IMR-90 (cell line): ENCODE measurements at regions not wholly inside any gene's neighbourhood (a gene's known extent, or its start where the extent isn't known, plus 50 kb on each side); places are given as distances from the start of the nearest gene placed in this dataset.

Experiments
- ATAC-seq: fragments of 200-7000 bp; cut with Tn5 transposase; 2 replicates; pipeline ENCODE4 v1.9.1; 2020; ENCODE audit warnings: low read depth, mild to moderate bottlenecking, moderate library complexity
- BruUV-seq: library from RNA; stranded (reverse); fragments of 400-500 nt; replicated peaks from 2 replicates; lab custom pipeline; 2021; lab: Mats Ljungman, UMichigan
- CTCF ChIA-PET: fragments of 300-600 bp; formaldehyde crosslinking; extraction: SDS; loops from one replicate; lab custom pipeline; 2021; ENCODE audit warnings: antibody characterized with exemption; lab: Yijun Ruan, JAX
- POLR2A ChIA-PET: fragments of 300-600 bp; sonication (Branson Sonifier 250); formaldehyde crosslinking; loops from one replicate; lab custom pipeline; 2022; ENCODE audit warnings: antibody characterized with exemption; ENCODE audit not compliant: unreplicated experiment; lab: Charles Lee
- DNase-seq: peaks from one replicate; pipeline ENCODE4 v3.0.0; 2013
- H2AFZ ChIP-seq: replicated peaks from 2 replicates; pipeline ENCODE3; 2013; ENCODE audit warnings: low read length, mild to moderate bottlenecking; ENCODE audit not compliant: poor library complexity
- H2AK5ac ChIP-seq: 2 replicates; pipeline ENCODE4 v1.6.1; 2013; ENCODE audit warnings: low read depth, low read length, inconsistent platforms
- H2AK9ac ChIP-seq: replicated peaks from 2 replicates; pipeline ENCODE3; 2013; ENCODE audit warnings: mild to moderate bottlenecking, low read depth, low read length, moderate library complexity; ENCODE audit not compliant: poor library complexity
- H2BK120ac ChIP-seq: 2 replicates; pipeline ENCODE4 v1.6.1; 2013; ENCODE audit warnings: low read depth, low read length, inconsistent platforms
- H2BK15ac ChIP-seq: 3 replicates; pipeline ENCODE4 v1.6.1; 2013; ENCODE audit warnings: low read depth, low read length, inconsistent platforms
- H2BK20ac ChIP-seq: 2 replicates; pipeline ENCODE4 v1.6.1; 2013; ENCODE audit warnings: low read depth, mild to moderate bottlenecking, inconsistent platforms, low read length, moderate library complexity
- H2BK5ac ChIP-seq: 2 replicates; pipeline ENCODE4 v1.6.1; 2013; ENCODE audit warnings: mild to moderate bottlenecking, low read depth, low read length, inconsistent platforms; ENCODE audit not compliant: poor library complexity, severe bottlenecking
- H3K14ac ChIP-seq: replicated peaks from 2 replicates; pipeline ENCODE4 v1.6.1; 2013; ENCODE audit warnings: low read depth, low read length, inconsistent platforms
- H3K18ac ChIP-seq: 2 replicates; pipeline ENCODE4 v1.6.1; 2013; ENCODE audit warnings: low read depth, low read length, control low read depth
- H3K23ac ChIP-seq: 2 replicates; pipeline ENCODE4 v1.6.1; 2013; ENCODE audit warnings: low read depth, low read length, inconsistent platforms
- H3K27ac ChIP-seq: 2 replicates; pipeline ENCODE4 v1.5.1; 2013; ENCODE audit warnings: mild to moderate bottlenecking, control low read depth, low read length; ENCODE audit not compliant: insufficient read depth
- H3K27me3 ChIP-seq: 2 replicates; pipeline ENCODE4 v1.6.1; 2013; ENCODE audit warnings: low read length; ENCODE audit not compliant: control insufficient read depth, insufficient read depth
- H3K36me3 ChIP-seq: 2 replicates; pipeline ENCODE4 v1.6.1; 2013; ENCODE audit warnings: low read length, mixed read lengths; ENCODE audit not compliant: control insufficient read depth, insufficient read depth
- H3K4ac ChIP-seq: 2 replicates; pipeline ENCODE4 v1.6.1; 2013; ENCODE audit warnings: low read depth, low read length, inconsistent platforms
- H3K4me1 ChIP-seq: 2 replicates; pipeline ENCODE4 v1.6.1; 2013; ENCODE audit warnings: low read length, mixed read lengths; ENCODE audit not compliant: control insufficient read depth, insufficient read depth
- H3K4me2 ChIP-seq: 2 replicates; pipeline ENCODE4 v1.6.1; 2013; ENCODE audit warnings: low read depth, mild to moderate bottlenecking, control low read depth, low read length, moderate library complexity
- H3K4me3 ChIP-seq: 2 replicates; pipeline ENCODE4 v1.5.1; 2013; ENCODE audit warnings: low read depth, mild to moderate bottlenecking, control low read depth, low read length, moderate library complexity; ENCODE audit not compliant: insufficient read depth
- H3K56ac ChIP-seq: 2 replicates; pipeline ENCODE4 v1.6.1; 2013; ENCODE audit warnings: low read length, inconsistent platforms; ENCODE audit not compliant: insufficient read depth; ENCODE audit errors: extremely low read depth
- H3K79me1 ChIP-seq, 2 experiments: 2 replicates each; pipeline ENCODE4 v1.6.1; 2013; ENCODE audit warnings: low read length in 2 of 2, inconsistent platforms in 1 of 2, low read depth in 1 of 2
- H3K9ac ChIP-seq: 2 replicates; pipeline ENCODE4 v1.6.1; 2013; ENCODE audit warnings: low read depth, low read length, control low read depth
- H3K9me1 ChIP-seq: 2 replicates; pipeline ENCODE4 v1.6.1; 2013; ENCODE audit warnings: low read length, inconsistent platforms; ENCODE audit not compliant: insufficient read depth
- H3K9me3 ChIP-seq: 2 replicates; pipeline ENCODE4 v1.6.1; 2013; ENCODE audit warnings: low read length; ENCODE audit not compliant: control insufficient read depth, insufficient read depth
- H4K20me1 ChIP-seq: 2 replicates; pipeline ENCODE4 v1.6.1; 2013; ENCODE audit warnings: low read length, inconsistent platforms; ENCODE audit not compliant: insufficient read depth
- H4K5ac ChIP-seq: 2 replicates; pipeline ENCODE4 v1.6.1; 2013; ENCODE audit warnings: mild to moderate bottlenecking, low read depth, low read length, control low read depth
- H4K8ac ChIP-seq, 2 experiments: 2 replicates each; pipeline ENCODE4 v1.6.1; 2013; ENCODE audit warnings: low read depth in 2 of 2, low read length in 2 of 2, control low read depth in 1 of 2, inconsistent platforms in 1 of 2
- H4K91ac ChIP-seq: 2 replicates; pipeline ENCODE4 v1.6.1; 2013; ENCODE audit warnings: low read depth, low read length, inconsistent platforms; ENCODE audit not compliant: insufficient read depth
- BHLHE40 ChIP-seq: fragments of 150-350 bp; IDR thresholded peaks from 2 replicates; pipeline ENCODE4 v1.6.1; 2016; ENCODE audit warnings: mild to moderate bottlenecking, low read depth, low read length
- CEBPB ChIP-seq: IDR thresholded peaks from 2 replicates; pipeline ENCODE4 v1.6.1; 2012; ENCODE audit warnings: low read depth, low read length, improper control_type of control experiment
- FOS ChIP-seq: fragments of 150-350 bp; IDR thresholded peaks from 2 replicates; pipeline ENCODE4 v1.6.1; 2016; ENCODE audit warnings: low read depth, low read length
- NFE2L2 ChIP-seq: fragments of 150-350 bp; IDR thresholded peaks from 2 replicates; pipeline ENCODE4 v1.6.1; 2016; ENCODE audit warnings: low read depth, mild to moderate bottlenecking, low read length
- SMC3 ChIP-seq: fragments of 150-350 bp; IDR thresholded peaks from 2 replicates; pipeline ENCODE4 v1.6.1; 2016; ENCODE audit warnings: low read depth, mild to moderate bottlenecking, antibody characterized with exemption, low read length, moderate library complexity
- USF2 ChIP-seq: fragments of 150-350 bp; IDR thresholded peaks from 2 replicates; pipeline ENCODE4 v1.6.1; 2017; ENCODE audit warnings: mild to moderate bottlenecking, antibody characterized with exemption, low read length, low read depth
- WGBS, 2 experiments: methylation state at CpG; one replicate each; pipeline versions ENCODE4 v1.1.5 to v1.1.7; 2013; ENCODE audit warnings: missing lambda C conversion rate in 2 of 2; ENCODE audit not compliant: insufficient read length in 1 of 2; ENCODE audit errors: extremely low coverage in 2 of 2; 5-methylcytosine and 5-hydroxymethylcytosine counted together
- dilution Hi-C: fragments of 300-500 bp; cut with HindIII; formaldehyde crosslinking; loops from one replicate; pipeline ENCODE4 v1.14.3; 2018; ENCODE audit warnings: low sequenced_read_pairs; ENCODE audit not compliant: unreplicated experiment
- in situ Hi-C: fragments of 300-500 bp; cut with MboI; formaldehyde crosslinking; loops from 3 replicates; pipeline ENCODE4 v1.14.3; 2019; ENCODE audit warnings: low sequenced_read_pairs, inconsistent platforms, mixed read lengths
- intact Hi-C: fragments of 100-400 bp; cut with micrococcal nuclease; formaldehyde crosslinking; loops from 2 replicates; pipeline ENCODE4 v1.10.0; 2022
- TF ChIP-seq, protein P1 (sequence below): conservative IDR thresholded peaks from 2 replicates; pipeline ENCODE4 v1.5.1; 2012; ENCODE audit warnings: mild to moderate bottlenecking, low read depth, low read length, improper control_type of control experiment

DNA sequence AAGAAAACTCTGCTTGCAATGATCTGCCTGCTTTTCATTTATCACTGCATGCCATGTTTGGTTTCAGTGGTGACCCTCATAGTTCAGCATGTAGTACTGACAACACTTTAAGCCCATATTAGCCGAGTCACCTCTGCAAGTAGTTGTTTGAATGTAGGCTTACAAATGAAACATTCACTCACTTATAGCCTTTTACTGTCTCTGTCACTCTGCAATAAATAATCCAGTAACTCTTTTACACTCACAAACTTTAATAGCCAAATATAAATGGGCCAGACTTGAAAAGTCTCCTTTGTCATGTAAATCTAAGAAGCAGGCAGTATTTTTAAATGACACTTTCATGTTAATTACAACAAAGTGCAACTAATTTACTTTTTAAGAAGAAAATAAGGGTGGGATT lies 1460.0 kb upstream of the ADGRB3 start:
- no peak overlapping the region for H2AK5ac ChIP-seq
- H2BK20ac ChIP-seq: no peak overlapping the region
- no peak overlapping the region for H3K18ac ChIP-seq
- H3K9me3 ChIP-seq: no peaks in the 10 kb centered on the region
- in situ Hi-C loops: no loop called here
- H3K36me3 ChIP-seq: no peaks in the 10 kb centered on the region
- no peak for ATAC-seq
- no peak overlapping the region for H2BK5ac ChIP-seq
- no peaks in the 10 kb centered on the region for H3K79me1 ChIP-seq
- CTCF ChIA-PET: no interaction called here
- no TSS peak for BruUV-seq
- no peaks in the 10 kb centered on the region for H4K20me1 ChIP-seq
- no peak overlapping the region for H3K23ac ChIP-seq
- H2BK15ac ChIP-seq: no peak overlapping the region
- H3K4ac ChIP-seq: no peak overlapping the region
- dilution Hi-C loops: no loop called here
- no peak overlapping the region for H2AK9ac ChIP-seq
- no peak overlapping the region for H3K4me3 ChIP-seq
- H3K27ac ChIP-seq: no peak overlapping the region
- no peak overlapping the region for H4K5ac ChIP-seq
- H2AFZ ChIP-seq: no peak overlapping the region
- no peak for TF ChIP-seq USF2
- TF ChIP-seq BHLHE40: no peak
- no peak for TF ChIP-seq FOS
- no peak for TF ChIP-seq NFE2L2
- TF ChIP-seq SMC3: no peak
- TF ChIP-seq CEBPB: no peak
- TF ChIP-seq, protein P1, sequence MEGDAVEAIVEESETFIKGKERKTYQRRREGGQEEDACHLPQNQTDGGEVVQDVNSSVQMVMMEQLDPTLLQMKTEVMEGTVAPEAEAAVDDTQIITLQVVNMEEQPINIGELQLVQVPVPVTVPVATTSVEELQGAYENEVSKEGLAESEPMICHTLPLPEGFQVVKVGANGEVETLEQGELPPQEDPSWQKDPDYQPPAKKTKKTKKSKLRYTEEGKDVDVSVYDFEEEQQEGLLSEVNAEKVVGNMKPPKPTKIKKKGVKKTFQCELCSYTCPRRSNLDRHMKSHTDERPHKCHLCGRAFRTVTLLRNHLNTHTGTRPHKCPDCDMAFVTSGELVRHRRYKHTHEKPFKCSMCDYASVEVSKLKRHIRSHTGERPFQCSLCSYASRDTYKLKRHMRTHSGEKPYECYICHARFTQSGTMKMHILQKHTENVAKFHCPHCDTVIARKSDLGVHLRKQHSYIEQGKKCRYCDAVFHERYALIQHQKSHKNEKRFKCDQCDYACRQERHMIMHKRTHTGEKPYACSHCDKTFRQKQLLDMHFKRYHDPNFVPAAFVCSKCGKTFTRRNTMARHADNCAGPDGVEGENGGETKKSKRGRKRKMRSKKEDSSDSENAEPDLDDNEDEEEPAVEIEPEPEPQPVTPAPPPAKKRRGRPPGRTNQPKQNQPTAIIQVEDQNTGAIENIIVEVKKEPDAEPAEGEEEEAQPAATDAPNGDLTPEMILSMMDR: no peak
- POLR2A ChIA-PET: no interaction called here
- no peak overlapping the region for H4K91ac ChIP-seq
- no peak overlapping the region for H3K56ac ChIP-seq
- no CpG with 5 or more reads among the region's 1 CpG for WGBS, 2 experiments
- H3K4me2 ChIP-seq: no peak overlapping the region
- H3K9ac ChIP-seq: no peak overlapping the region
- H2BK120ac ChIP-seq: no peak overlapping the region
- H3K4me1 ChIP-seq: no peaks in the 10 kb centered on the region
- DNase-seq: no peak
- no peak overlapping the region for H4K8ac ChIP-seq
- intact Hi-C loops: no loop called here
- H3K14ac ChIP-seq: no peak overlapping the region
- no peaks in the 10 kb centered on the region for H3K9me1 ChIP-seq
- H3K27me3 ChIP-seq: no peaks in the 10 kb centered on the region
